D341Med (cell line): ENCODE measurements at regions not wholly inside any gene's neighbourhood (a gene's known extent, or its start where the extent isn't known, plus 50 kb on each side); places are given as distances from the start of the nearest gene placed in this dataset.

Experiments used
- DNase-seq: peaks from one replicate; pipeline ENCODE4 v3.0.0; 2012; ENCODE audit warnings: low spot score

- DNase-seq, result peak; percentile 47
These were observed 52.2 kb upstream of the BTN3A2 start for GRCh38 chr6:26312501-26313397.
